Stimulated activated CD4-positive, alpha-beta T cell treated with anti-CD3 and anti-CD28 coated beads, Interleukin-12 subunit alpha, Interleukin-12 subunit beta, amount 100 ng/mL, for 4 hours (primary cell): ENCODE measurements at regions not wholly inside any gene's neighbourhood (a gene's known extent, or its start where the extent isn't known, plus 50 kb on each side); places are given as distances from the start of the nearest gene placed in this dataset.

Experiments
- DNase-seq: peaks from one replicate; pipeline ENCODE4 v3.0.0-alpha.2; 2020

- no peak for DNase-seq
These were observed 168.4 kb upstream of the NHS start for GRCh38 chrX:17206584-17206983.

DNA sequence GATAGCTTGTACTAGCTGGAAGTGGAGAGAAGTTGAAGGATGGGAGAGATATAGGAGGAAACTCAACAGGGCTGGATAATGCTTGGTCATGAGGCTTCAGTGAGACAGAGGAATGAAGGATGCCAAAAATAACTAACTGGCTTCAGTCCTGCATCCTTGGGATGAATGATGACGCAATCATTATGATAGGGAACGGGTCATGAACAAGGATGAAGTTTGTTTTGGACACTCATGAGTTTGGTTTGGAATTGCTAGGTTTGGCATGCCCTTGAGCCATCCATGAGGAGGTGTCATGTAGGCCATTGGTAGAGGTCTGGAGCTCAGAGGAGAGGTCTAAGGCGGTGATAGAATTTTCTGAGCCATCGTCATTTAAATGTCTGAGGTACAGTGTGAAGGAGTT lies 160.0 kb upstream of the NHS start:
- DNase-seq = no peak

- no peak for DNase-seq
These were observed 148.3 kb upstream of the NHS start for GRCh38 chrX:17226736-17227135.

GRCh38 chrX:17237146-17237545 lies 137.9 kb upstream of the NHS start:
- no peak for DNase-seq

- DNase-seq = peak; percentile 1
These were observed 132.5 kb upstream of the NHS start for GRCh38 chrX:17242470-17242869.

- no peak for DNase-seq
These were observed 127.9 kb upstream of the NHS start for GRCh38 chrX:17247144-17247543.

DNA sequence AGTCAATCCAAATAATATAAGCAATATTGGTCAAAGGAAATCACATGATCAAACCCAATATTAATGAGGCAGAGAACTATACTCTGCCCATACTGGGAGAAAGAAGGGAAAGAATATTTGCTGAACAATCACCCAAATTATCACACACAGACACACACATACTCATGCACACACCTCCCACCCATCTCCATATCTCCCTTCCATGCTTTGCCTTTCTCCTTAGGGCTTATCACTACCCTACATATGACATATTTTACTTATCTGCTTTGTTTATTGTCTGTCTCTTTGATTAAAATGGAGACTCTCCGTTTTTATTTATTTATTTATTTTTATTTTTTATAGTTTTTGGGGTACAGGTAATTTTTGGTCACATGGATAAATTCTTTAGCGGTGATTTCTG lies 112.9 kb upstream of the NHS start:
- no peak for DNase-seq

DNA sequence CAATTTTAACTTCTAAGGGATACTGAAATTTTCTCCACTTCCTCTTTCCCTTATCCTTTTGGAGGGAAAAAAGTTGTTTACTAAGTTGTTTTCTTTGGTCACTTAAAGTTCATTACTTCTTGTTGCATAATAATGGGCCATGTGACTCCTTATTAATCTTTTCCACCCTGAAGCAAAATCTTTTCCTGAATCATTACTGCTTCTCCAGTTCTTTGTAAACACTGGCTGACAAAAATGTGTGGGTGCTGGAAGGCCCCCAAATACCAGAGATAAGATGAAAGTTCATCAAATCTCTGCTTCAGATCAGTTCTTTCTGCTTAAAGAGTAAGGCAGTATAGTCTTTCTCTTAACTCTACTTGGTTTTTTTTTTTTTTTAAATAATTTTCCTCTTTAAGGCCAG lies 108.9 kb upstream of the NHS start:
- no peak for DNase-seq

GRCh38 chrX:17278961-17279360 lies 96.0 kb upstream of the NHS start:
- DNase-seq = no peak

DNA sequence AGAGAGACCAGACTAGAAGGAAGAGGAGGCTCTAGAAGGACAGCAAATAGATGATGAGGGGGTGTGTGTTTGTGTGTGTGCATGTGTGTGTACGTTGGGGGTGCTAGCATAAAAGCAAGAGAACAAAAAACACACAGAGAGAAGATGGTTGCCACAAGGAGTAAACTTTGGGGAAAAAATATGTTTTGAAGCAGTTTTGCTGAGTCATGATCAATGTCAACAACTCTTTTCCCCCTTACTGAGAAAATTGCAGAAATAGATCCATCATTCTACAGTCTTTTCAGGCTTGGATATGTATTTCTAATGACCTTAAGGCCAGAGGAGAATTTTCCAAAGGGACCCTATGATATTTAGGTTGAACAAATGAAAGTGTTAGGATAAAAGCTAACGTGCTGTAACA lies 89.0 kb upstream of the NHS start:
- DNase-seq = no peak

DNA sequence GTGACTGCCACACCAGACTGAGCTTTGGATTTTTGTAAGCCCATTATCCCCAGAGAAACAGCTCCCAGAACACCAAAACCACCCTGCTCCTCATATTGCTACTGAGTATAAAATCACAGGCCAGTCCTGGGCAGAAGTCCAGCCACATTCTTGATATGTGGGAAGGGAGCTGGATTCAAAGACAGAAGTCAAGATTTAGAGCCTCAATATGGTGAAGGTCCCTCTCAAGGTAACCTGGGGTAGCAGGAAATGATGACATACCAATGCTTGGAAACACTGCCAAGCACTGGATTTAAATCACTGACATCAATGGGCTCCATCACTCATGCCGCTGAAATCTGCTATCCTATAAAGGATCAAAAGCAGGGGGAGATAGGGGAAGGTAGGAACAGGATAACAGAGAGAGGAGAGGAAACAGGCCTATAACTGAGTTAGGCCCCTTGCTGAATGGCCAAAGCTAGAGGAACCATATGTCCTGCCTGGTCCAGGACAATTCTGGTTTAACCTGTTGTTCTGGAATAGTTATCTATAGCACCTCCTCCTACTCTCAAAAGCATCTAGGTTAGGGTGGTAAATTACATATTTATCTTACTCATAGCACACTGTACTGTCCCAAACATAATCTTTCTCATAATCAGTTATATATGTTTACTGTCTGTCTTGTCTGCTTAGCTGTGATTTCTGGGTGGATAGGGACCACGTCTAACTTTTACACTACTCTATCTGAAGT lies 83.7 kb upstream of the NHS start:
- no peak for DNase-seq

DNA sequence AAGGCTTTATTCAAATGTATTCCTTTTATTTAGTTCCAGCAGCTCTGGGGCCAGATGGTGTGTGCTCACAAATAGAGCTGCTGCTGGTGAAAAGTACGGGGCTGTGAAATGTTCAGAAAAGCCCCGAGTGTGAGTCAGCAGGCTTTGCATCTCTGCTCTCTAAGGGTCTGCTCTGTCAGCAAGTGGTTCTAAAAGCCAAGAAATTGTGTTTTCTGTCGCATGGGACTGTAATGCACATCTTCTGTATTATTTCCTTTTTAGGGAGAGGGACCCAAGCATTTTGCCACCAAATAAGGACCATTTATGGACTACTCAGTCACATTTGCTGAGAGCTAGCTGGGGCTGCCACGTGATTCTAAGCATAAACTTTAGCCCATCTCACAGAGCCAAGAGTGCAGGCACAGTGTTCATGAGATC lies 82.9 kb upstream of the NHS start:
- no peak for DNase-seq

- DNase-seq = no peak
These were observed 80.4 kb upstream of the NHS start for GRCh38 chrX:17294561-17294960.

DNA sequence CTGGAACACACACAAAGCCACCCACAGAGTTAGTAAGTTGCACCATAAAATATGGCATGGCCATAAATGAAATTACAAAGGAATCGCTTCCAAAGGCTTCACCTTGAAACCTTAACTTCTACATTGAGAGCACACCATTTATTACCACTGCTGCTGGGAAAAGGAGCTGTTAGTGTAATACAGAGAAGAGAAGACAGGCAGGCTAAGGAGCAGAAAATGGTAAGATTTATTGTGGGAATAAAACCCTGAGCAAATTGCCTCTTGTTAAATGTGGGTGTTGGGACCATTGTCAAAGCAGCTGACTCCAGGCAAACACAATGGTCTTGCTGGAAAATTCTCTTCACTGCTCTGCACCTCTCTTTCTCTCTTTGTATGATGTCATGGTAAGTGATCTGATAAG lies 79.2 kb upstream of the NHS start:
- DNase-seq = no peak

DNA sequence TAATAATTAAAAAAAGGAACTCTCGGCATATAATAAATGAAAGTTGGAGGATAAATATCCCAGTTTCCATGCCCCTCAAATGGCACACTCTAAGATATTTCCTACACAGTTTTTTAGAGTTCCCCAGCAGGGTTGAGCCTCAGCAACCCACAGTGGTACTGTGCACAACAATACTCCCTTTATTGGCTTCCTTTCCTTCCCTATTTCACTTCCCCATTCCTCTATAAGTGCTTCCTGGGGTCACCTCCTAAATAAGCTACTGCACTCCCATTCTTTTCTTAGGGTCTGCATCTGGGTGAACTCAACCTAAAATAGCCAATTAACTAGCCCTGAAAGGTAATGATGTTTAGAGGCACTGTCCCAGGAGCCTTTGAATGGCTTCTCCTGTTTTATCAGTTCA lies 76.4 kb upstream of the NHS start:
- no peak for DNase-seq

- no peak for DNase-seq
These were observed 75.8 kb upstream of the NHS start for GRCh38 chrX:17299206-17299605.

GRCh38 chrX:17323397-17323796 lies 51.6 kb upstream of the NHS start:
- DNase-seq = no peak
